Lower leg skin (tissue), 3 donors: ENCODE measurements at regions not wholly inside any gene's neighbourhood (a gene's known extent, or its start where the extent isn't known, plus 50 kb on each side); places are given as distances from the start of the nearest gene placed in this dataset.

Source experiments
- CTCF ChIP-seq, 3 donors: fragments of 450-650 bp; IDR thresholded peaks; one replicate each; pipeline ENCODE4 v1.5.1; 2016; ENCODE audit warnings: antibody characterized with exemption in 3 of 3, mild to moderate bottlenecking in 3 of 3, moderate library complexity in 2 of 3
- POLR2A ChIP-seq, 2 donors: fragments of 450-650 bp; IDR thresholded peaks; one replicate each; pipeline ENCODE4 v1.6.1; 2016 to 2017; ENCODE audit warnings: antibody characterized with exemption in 2 of 2, mild to moderate bottlenecking in 1 of 2, moderate library complexity in 1 of 2

GRCh38 chr3:147915057-147915456, 505.9 kb downstream of the ZIC1 start:
- TF ChIP-seq CTCF (IDR thresholded peaks at IDR 0.05), result no peak
- TF ChIP-seq POLR2A (IDR thresholded peaks at IDR 0.05), result no peak
